A549 (cell line): ENCODE measurements at regions not wholly inside any gene's neighbourhood (a gene's known extent, or its start where the extent isn't known, plus 50 kb on each side); places are given as distances from the start of the nearest gene placed in this dataset.

ENCODE experiments used
- HDAC2 ChIP-seq: fragments of 200-600 bp; sonication (generic); IDR thresholded peaks from 2 replicates; pipeline ENCODE4 v1.6.1; 2016
- JUNB ChIP-seq: fragments of >200 bp; sonication (Bioruptor Twin); formaldehyde crosslinking; IDR thresholded peaks from 2 replicates; pipeline ENCODE4 v1.6.1; 2016
- POLR2A ChIP-seq: IDR thresholded peaks from 2 replicates; pipeline ENCODE4 v1.6.1; 2012; ENCODE audit warnings: mild to moderate bottlenecking, low read length
- RAD21 ChIP-seq, 2 experiments: fragments of >200 bp in 1 of 2; sonication (Bioruptor Twin) in 1 of 2; formaldehyde crosslinking in 1 of 2; IDR thresholded peaks in 1 of 2; conservative IDR thresholded peaks in 1 of 2; 2 replicates in 1 of 2; 3 replicates in 1 of 2; pipeline ENCODE4 v1.6.1; 2012 to 2018; ENCODE audit warnings: inconsistent platforms in 1 of 2
- RCOR1 ChIP-seq: fragments of 150-350 bp; IDR thresholded peaks from 2 replicates; pipeline ENCODE4 v1.6.1; 2014; ENCODE audit warnings: antibody characterized with exemption, low read length, low read depth
- RFX5 ChIP-seq: fragments of 450-650 bp; IDR thresholded peaks from 2 replicates; pipeline ENCODE4 v1.7.1; 2014; ENCODE audit warnings: antibody characterized with exemption, mild to moderate bottlenecking, moderate library complexity
- TF ChIP-seq, protein P1 (sequence below): fragments of >200 bp; sonication (Bioruptor Twin); formaldehyde crosslinking; IDR thresholded peaks from 3 replicates; pipeline ENCODE4 v1.5.1; 2016

DNA sequence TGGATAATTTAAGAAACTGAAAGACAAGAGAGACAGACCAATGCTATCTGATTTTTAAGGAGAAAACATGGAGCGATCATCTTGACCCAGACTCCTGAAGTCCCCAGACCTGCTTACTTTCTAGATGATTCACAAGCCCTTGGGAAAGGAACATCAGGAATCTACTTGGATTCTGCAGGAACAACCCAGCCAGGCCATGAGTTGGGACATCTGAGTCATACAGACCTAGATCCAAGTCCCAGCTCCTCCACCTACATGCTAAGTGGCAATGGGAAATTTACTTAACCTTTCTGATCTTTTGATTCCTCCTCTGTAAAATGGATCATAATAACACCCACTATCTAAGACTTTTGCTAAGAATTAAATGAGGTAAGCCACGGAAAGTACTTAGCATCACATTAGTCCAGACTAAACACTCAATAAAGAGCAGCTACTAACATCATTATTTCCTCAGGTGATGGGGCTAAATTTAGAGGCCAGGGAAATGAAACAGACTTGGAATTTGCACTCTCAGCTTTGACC, 61.0 kb upstream of the MAFB start:
- TF ChIP-seq, protein P1, sequence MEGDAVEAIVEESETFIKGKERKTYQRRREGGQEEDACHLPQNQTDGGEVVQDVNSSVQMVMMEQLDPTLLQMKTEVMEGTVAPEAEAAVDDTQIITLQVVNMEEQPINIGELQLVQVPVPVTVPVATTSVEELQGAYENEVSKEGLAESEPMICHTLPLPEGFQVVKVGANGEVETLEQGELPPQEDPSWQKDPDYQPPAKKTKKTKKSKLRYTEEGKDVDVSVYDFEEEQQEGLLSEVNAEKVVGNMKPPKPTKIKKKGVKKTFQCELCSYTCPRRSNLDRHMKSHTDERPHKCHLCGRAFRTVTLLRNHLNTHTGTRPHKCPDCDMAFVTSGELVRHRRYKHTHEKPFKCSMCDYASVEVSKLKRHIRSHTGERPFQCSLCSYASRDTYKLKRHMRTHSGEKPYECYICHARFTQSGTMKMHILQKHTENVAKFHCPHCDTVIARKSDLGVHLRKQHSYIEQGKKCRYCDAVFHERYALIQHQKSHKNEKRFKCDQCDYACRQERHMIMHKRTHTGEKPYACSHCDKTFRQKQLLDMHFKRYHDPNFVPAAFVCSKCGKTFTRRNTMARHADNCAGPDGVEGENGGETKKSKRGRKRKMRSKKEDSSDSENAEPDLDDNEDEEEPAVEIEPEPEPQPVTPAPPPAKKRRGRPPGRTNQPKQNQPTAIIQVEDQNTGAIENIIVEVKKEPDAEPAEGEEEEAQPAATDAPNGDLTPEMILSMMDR, result no peak
- TF ChIP-seq RFX5 (no peak), HDAC2 (no peak), JUNB (no peak), POLR2A (no peak), RAD21 (conservative IDR thresholded peaks at IDR 0.05 in 1 of 2, IDR thresholded peaks at IDR 0.05 in 1 of 2) (no peak), RCOR1 (no peak)
